OCI-LY3 (cell line): ENCODE measurements at regions not wholly inside any gene's neighbourhood (a gene's known extent, or its start where the extent isn't known, plus 50 kb on each side); places are given as distances from the start of the nearest gene placed in this dataset.

Source experiments
- EZH2phosphoT487 ChIP-seq: fragments of 200-600 bp; shearing (Covaris generic); IDR thresholded peaks from 2 replicates; pipeline ENCODE4 v1.6.1; 2018; ENCODE audit warnings: antibody characterized with exemption, mixed run types, low read depth
- TF ChIP-seq, protein P1 (sequence below): fragments of 200-600, 300-600 bp; sonication (generic); IDR thresholded peaks from 2 replicates; pipeline ENCODE4 v1.5.1; 2014; ENCODE audit warnings: antibody characterized with exemption, low read length, low read depth

GRCh38 chr11:33412241-33412640, 155.1 kb downstream of the HIPK3 start:
- TF ChIP-seq, protein P1, sequence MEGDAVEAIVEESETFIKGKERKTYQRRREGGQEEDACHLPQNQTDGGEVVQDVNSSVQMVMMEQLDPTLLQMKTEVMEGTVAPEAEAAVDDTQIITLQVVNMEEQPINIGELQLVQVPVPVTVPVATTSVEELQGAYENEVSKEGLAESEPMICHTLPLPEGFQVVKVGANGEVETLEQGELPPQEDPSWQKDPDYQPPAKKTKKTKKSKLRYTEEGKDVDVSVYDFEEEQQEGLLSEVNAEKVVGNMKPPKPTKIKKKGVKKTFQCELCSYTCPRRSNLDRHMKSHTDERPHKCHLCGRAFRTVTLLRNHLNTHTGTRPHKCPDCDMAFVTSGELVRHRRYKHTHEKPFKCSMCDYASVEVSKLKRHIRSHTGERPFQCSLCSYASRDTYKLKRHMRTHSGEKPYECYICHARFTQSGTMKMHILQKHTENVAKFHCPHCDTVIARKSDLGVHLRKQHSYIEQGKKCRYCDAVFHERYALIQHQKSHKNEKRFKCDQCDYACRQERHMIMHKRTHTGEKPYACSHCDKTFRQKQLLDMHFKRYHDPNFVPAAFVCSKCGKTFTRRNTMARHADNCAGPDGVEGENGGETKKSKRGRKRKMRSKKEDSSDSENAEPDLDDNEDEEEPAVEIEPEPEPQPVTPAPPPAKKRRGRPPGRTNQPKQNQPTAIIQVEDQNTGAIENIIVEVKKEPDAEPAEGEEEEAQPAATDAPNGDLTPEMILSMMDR: no peak
- no peak for TF ChIP-seq EZH2phosphoT487
